ENCODE measurements at regions not wholly inside any gene's neighbourhood (a gene's known extent, or its start where the extent isn't known, plus 50 kb on each side); places are given as distances from the start of the nearest gene placed in this dataset.

GRCh38 chr6:84511929-84512328 is 252.5 kb downstream of the TBX18 start:
- no peak overlapping the region for H2BK15ac ChIP-seq (ENCODE audit: low read length)
- POLR2A ChIA-PET (ENCODE audit: partially characterized antibody): no interaction called here
- H4K20me1 ChIP-seq (replicated peaks in 1 of 2; ENCODE audit: control insufficient read depth in 1 of 2, insufficient read depth in 2 of 2, low read length in 2 of 2): no peaks in the 10 kb centered on the region
- no peaks in the 10 kb centered on the region for H3K27me3 ChIP-seq (replicated peaks in 1 of 4; ENCODE audit: control insufficient read depth in 3 of 4, extremely low read depth in 1 of 4, insufficient read depth in 3 of 4, low read length in 3 of 4)
- no peak for FAIRE-seq
- H3K36me3 ChIP-seq (ENCODE audit: control insufficient read depth in 2 of 4, insufficient read depth in 4 of 4, low read length in 3 of 4): no peaks in the 10 kb centered on the region
- no peak overlapping the region for H3K4ac ChIP-seq (replicated peaks; ENCODE audit: insufficient read length, low read depth, low read length)
- no peak overlapping the region for H3K14ac ChIP-seq (ENCODE audit: insufficient read length)
- no peak overlapping the region for H4K91ac ChIP-seq (replicated peaks; ENCODE audit: insufficient read length, low read length)
- H3K27ac ChIP-seq (ENCODE audit: low read depth, low read length): no peak overlapping the region
- H3K18ac ChIP-seq (ENCODE audit: extremely low read depth, low read length): no peak overlapping the region
- no peak overlapping the region for H4K5ac ChIP-seq (ENCODE audit: insufficient read length, low read depth, low read length)
- no peak overlapping the region for H2BK120ac ChIP-seq (replicated peaks; ENCODE audit: low read depth, low read length)
- H3K79me1 ChIP-seq (ENCODE audit: low read depth, low read length): no peaks in the 10 kb centered on the region
- no peak overlapping the region for H3K56ac ChIP-seq (replicated peaks; ENCODE audit: insufficient read length, low read depth, low read length)
- CTCF ChIA-PET (ENCODE audit: partially characterized antibody): interaction anchor here (1.0 to 1.9 kb wide), 3 partner anchors 11 to 86 kb away, joined by 3 to 5 read pairs (median 4); no protein-coding TSS in a partner anchor
- no peak overlapping the region for H2BK12ac ChIP-seq (ENCODE audit: low read depth, low read length)
- H2AFZ ChIP-seq (ENCODE audit: low read length): no peak overlapping the region
- 0 out of 7 replicates have a peak, but pooled peaks cover 0 to 2% (median 0%) of the 10 kb centered on the region in 4 experiments for H3K4me1 ChIP-seq (replicated peaks in 1 of 4; ENCODE audit: control insufficient read depth in 3 of 4, insufficient read depth in 4 of 4, low read length in 3 of 4)
- DNase-seq (ENCODE audit: low read depth in 1 of 2, low spot score in 2 of 2): no peak
- no peak overlapping the region for H4K8ac ChIP-seq (ENCODE audit: extremely low read depth, insufficient read depth, low read length)
- no peak overlapping the region for H2BK5ac ChIP-seq (ENCODE audit: low read depth, low read length)
- no peak overlapping the region for H3K4me2 ChIP-seq (ENCODE audit: insufficient read depth in 1 of 2, low read depth in 2 of 2, low read length in 2 of 2)
- 62% methylated on average over 3 of the region's 3 CpGs; no CpG with 5 or more reads in 1 of the 2 experiments for whole genome bisulfite sequencing, 2 experiments (ENCODE audit: extremely low coverage in 1 of 2, insufficient coverage in 1 of 2, insufficient read length in 1 of 2, insufficient replicate concordance in 2 of 2, low coverage in 1 of 2, low lambda C conversion rate in 2 of 2, missing lambda C conversion rate in 1 of 2)
- H3K23me2 ChIP-seq (ENCODE audit: low read depth, low read length): no peaks in the 10 kb centered on the region
- H3K79me2 ChIP-seq (ENCODE audit: control insufficient read depth in 1 of 2, insufficient read depth in 2 of 2, low read length in 2 of 2): no peaks in the 10 kb centered on the region
- no peak overlapping the region for H3K23ac ChIP-seq (ENCODE audit: insufficient read length)
- no peak overlapping the region for H3K9ac ChIP-seq (replicated peaks in 1 of 4; ENCODE audit: extremely low read depth in 1 of 4, low read depth in 3 of 4, low read length in 3 of 4)
- no peak overlapping the region for H3K4me3 ChIP-seq (ENCODE audit: extremely low read depth in 1 of 4, insufficient read depth in 2 of 4, low read depth in 3 of 4, low read length in 4 of 4)
- H3K9me3 ChIP-seq (ENCODE audit: insufficient read depth in 2 of 2, low read depth in 1 of 2, low read length in 1 of 2): no peaks in the 10 kb centered on the region
- no peak overlapping the region for H2AK5ac ChIP-seq (ENCODE audit: low read depth, low read length)
- H2BK20ac ChIP-seq (ENCODE audit: low read length): no peak overlapping the region
- TF ChIP-seq CBX8 (IDR thresholded peaks at IDR 0.05; ENCODE audit: borderline replicate concordance, low read depth, low read length): no peak

Measured in H1 (cell line).